ENCODE measurements at regions not wholly inside any gene's neighbourhood (a gene's known extent, or its start where the extent isn't known, plus 50 kb on each side); places are given as distances from the start of the nearest gene placed in this dataset.

DNA sequence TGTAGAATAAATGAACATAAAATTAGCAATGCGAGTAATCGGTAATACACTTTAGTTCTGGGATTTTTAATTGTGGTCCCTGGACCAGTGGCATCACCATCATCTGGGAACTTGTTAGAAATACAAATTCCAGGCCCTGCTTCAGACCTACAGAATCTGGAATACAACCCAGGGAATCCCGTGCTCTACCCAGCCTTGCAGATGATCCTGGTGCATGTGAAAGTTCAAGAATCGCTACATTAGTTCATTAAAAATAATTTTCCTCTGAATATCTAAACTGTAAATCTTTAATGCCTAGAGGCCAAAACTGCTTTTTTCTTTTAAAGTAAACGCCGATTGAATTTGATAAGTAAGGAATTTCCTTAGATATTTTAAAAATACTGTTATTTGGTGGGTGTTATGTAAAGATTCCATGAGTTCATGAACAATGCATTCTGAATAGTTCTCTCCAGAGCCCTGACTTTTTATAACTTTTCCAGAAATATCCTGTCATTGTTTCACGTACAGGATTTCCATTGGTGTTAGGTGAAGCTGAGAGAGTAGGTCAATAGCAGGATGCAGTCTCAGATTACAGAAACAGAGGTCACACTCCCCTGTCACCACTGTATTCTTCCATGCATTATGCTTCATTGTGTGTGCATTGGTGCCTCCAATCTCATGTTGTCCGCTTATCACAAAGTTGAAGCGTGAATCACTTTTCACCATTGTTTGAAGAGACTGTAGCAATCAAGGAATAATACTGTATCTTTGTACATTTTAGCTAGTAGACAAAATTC, 596.5 kb upstream of the KLF12 start:
- no peaks in the 10 kb centered on the region for H3K9me3 ChIP-seq (replicated peaks; ENCODE audit: control insufficient read depth, insufficient read depth, low read length)
- TF ChIP-seq, protein P1, sequence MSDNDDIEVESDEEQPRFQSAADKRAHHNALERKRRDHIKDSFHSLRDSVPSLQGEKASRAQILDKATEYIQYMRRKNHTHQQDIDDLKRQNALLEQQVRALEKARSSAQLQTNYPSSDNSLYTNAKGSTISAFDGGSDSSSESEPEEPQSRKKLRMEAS (IDR thresholded peaks at IDR 0.05; ENCODE audit: low read depth, low read length), result no peak
- TF ChIP-seq BMI1 (IDR thresholded peaks at IDR 0.05; ENCODE audit: borderline replicate concordance), result no peak
- TF ChIP-seq CREM (IDR thresholded peaks at IDR 0.05; ENCODE audit: low read depth), result no peak
- no peak for TF ChIP-seq CBX3 (IDR thresholded peaks at IDR 0.05; ENCODE audit: borderline replicate concordance, low read depth)
- no peak for TF ChIP-seq NFXL1 (IDR thresholded peaks at IDR 0.05; ENCODE audit: borderline replicate concordance)
- TF ChIP-seq TCF3 (IDR thresholded peaks at IDR 0.05; ENCODE audit: borderline replicate concordance, insufficient read depth, low read depth, low read length), result no peak
- no peak for TF ChIP-seq SREBF1 (IDR thresholded peaks at IDR 0.05; ENCODE audit: low read length)
- no peak for TF ChIP-seq SMAD1 (IDR thresholded peaks at IDR 0.05; ENCODE audit: low read depth, partially characterized antibody)
- no peak for TF ChIP-seq NR2C2 (IDR thresholded peaks at IDR 0.05; ENCODE audit: borderline replicate concordance, control insufficient read depth, insufficient read length, low read depth)
- TF ChIP-seq NBN (IDR thresholded peaks at IDR 0.05), result no peak
- TF ChIP-seq MYC (IDR thresholded peaks at IDR 0.05; ENCODE audit: insufficient read depth, insufficient read length, insufficient replicate concordance, low read length, severe bottlenecking), result no peak
- in situ Hi-C loops (cut with MboI), result no loop called here
- POLR2A ChIA-PET, result no interaction called here
- FAIRE-seq, result no peak
- H3K4me3 ChIP-seq, result no peak overlapping the region
- RAD21 ChIA-PET (ENCODE audit: unreplicated experiment), result no interaction called here
- H3K27ac ChIP-seq (ENCODE audit: control insufficient read depth, insufficient read depth), result no peak overlapping the region
- no peaks in the 10 kb centered on the region for H3K79me2 ChIP-seq (ENCODE audit: control insufficient read depth, insufficient read depth, low read length)
- 50% methylated on average over 9 of the region's 9 CpGs for WGBS (ENCODE audit: insufficient coverage, insufficient replicate concordance, low lambda C conversion rate, missing lambda C conversion rate)
- H3K4me1 ChIP-seq (ENCODE audit: control insufficient read depth, insufficient read depth, low read length), result no peaks in the 10 kb centered on the region
- no peak overlapping the region for H3K4me2 ChIP-seq (ENCODE audit: control insufficient read depth, insufficient read depth)
- H4K20me1 ChIP-seq (ENCODE audit: control insufficient read depth, insufficient read depth), result no peaks in the 10 kb centered on the region
- BruUV-seq (replicated peaks), result no TSS peak
- intact Hi-C loops (cut with micrococcal nuclease; ENCODE audit: unreplicated experiment), result no loop called here
- no peak for ATAC-seq
- H3K27me3 ChIP-seq (replicated peaks in 1 of 2; ENCODE audit: control insufficient read depth in 2 of 2, insufficient read depth in 2 of 2, low read length in 1 of 2), result no peaks in the 10 kb centered on the region
- SMC1A ChIA-PET (ENCODE audit: uncharacterized antibody, unreplicated experiment), result no interaction called here
- no peak overlapping the region for H2AFZ ChIP-seq (ENCODE audit: control insufficient read depth, low read depth, low read length)
- DNase-seq (ENCODE audit: low read depth, low spot score), result no peak
- CTCF ChIA-PET, result no interaction called here
- H3K9ac ChIP-seq (ENCODE audit: control insufficient read depth, insufficient read depth, low read length), result no peak overlapping the region
- H3K36me3 ChIP-seq (ENCODE audit: control insufficient read depth in 2 of 2, insufficient read depth in 2 of 2, low read length in 1 of 2), result no peaks in the 10 kb centered on the region
